ENCODE measurements at regions not wholly inside any gene's neighbourhood (a gene's known extent, or its start where the extent isn't known, plus 50 kb on each side); places are given as distances from the start of the nearest gene placed in this dataset.
"Not testable (repeated sequence)": the region's sequence is repeated elsewhere in the genome, so short reads cannot be mapped to it uniquely, and the experiment has no call there.

DNA sequence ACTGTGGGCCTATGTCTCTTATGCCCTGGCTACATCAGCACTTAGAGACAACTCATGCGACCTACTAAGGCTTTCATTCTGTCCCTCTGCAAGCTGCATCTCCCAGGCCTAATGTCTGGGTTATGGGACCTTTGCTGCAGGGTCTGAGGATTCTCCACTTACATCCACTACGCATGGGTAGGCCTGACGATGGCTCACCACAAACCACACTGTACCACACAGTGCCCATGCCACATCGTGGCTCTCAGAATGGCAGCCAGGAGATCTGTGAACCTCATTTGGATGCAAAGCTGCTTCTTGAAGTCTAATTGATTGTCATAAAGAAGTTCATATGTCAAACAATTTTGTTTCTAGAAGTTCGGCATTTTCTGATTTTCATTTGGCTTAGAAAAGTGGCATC lies 84.6 kb upstream of the BEND4 start:
- H3K36me3 Mint-ChIP-seq (ENCODE audit: low read depth, unreplicated experiment) = no peaks in the 10 kb centered on the region
- TF ChIP-seq, protein P1, sequence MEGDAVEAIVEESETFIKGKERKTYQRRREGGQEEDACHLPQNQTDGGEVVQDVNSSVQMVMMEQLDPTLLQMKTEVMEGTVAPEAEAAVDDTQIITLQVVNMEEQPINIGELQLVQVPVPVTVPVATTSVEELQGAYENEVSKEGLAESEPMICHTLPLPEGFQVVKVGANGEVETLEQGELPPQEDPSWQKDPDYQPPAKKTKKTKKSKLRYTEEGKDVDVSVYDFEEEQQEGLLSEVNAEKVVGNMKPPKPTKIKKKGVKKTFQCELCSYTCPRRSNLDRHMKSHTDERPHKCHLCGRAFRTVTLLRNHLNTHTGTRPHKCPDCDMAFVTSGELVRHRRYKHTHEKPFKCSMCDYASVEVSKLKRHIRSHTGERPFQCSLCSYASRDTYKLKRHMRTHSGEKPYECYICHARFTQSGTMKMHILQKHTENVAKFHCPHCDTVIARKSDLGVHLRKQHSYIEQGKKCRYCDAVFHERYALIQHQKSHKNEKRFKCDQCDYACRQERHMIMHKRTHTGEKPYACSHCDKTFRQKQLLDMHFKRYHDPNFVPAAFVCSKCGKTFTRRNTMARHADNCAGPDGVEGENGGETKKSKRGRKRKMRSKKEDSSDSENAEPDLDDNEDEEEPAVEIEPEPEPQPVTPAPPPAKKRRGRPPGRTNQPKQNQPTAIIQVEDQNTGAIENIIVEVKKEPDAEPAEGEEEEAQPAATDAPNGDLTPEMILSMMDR (IDR thresholded peaks at IDR 0.05; ENCODE audit: unreplicated experiment) = no peak
- no peaks in the 10 kb centered on the region for H3K27me3 Mint-ChIP-seq (ENCODE audit: unreplicated experiment)
- no peaks in the 10 kb centered on the region for H3K4me1 Mint-ChIP-seq (ENCODE audit: unreplicated experiment)
- no peak overlapping the region for H3K4me3 Mint-ChIP-seq (ENCODE audit: unreplicated experiment)
- H3K9me3 Mint-ChIP-seq (ENCODE audit: unreplicated experiment) = no peaks in the 10 kb centered on the region
- no peak overlapping the region for H3K27ac Mint-ChIP-seq (ENCODE audit: unreplicated experiment)
- DNase-seq (ENCODE audit: low spot score) = no peak

DNA sequence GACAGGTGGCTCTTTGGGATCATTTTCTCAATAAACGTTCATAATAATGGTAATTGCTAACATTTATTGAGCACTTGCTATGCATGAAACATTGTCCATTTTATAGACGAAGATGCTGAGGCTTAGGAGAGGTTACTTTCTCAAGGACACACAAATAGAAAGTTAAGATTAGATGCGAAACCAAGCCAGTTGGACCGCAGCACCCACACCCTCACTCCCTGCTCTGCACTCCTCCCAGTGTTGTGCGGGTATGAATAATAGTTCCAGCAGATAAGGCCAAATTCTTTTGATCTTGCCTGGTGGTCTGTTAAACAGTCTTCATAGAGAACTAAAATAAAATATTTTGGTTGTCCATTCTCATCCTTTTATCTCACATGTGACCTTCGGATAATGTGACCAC lies 85.0 kb upstream of the BEND4 start:
- Mint-ChIP-seq H3K9me3 (ENCODE audit: unreplicated experiment) (no peaks in the 10 kb centered on the region), H3K4me1 (ENCODE audit: unreplicated experiment) (no peaks in the 10 kb centered on the region), H3K27ac (ENCODE audit: unreplicated experiment) (no peak overlapping the region), H3K27me3 (ENCODE audit: unreplicated experiment) (no peaks in the 10 kb centered on the region), H3K4me3 (ENCODE audit: unreplicated experiment) (no peak overlapping the region), H3K36me3 (ENCODE audit: low read depth, unreplicated experiment) (no peaks in the 10 kb centered on the region)
- TF ChIP-seq, protein P1 (IDR thresholded peaks at IDR 0.05; ENCODE audit: unreplicated experiment) = no peak
- no peak for DNase-seq (ENCODE audit: low spot score)

DNA sequence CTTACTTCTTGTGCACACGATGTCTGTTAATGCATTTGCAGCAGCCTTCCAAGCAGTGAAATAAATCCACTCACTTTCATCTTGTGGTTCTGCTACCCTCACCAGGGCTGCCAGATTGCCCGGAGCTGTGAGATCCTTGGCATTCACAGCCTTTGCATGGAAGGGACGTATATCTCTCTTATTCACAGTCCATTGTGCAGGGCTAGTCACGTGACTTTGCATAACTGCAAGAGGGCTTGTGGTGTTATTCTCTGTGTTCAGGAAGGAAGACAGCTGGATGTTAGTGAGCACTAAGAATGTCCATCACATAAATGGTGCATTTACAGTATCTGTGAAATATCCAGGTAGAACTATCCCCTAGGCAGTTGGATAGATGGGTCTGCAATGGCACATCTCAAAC lies 96.5 kb upstream of the BEND4 start:
- TF ChIP-seq, protein P1 (IDR thresholded peaks at IDR 0.05; ENCODE audit: unreplicated experiment) = no peak
- no peak for DNase-seq (ENCODE audit: low spot score)
- Mint-ChIP-seq H3K4me1 (ENCODE audit: unreplicated experiment) (peaks cover 3% of the 10 kb centered on the region), H3K4me3 (ENCODE audit: unreplicated experiment) (no peak overlapping the region), H3K36me3 (ENCODE audit: low read depth, unreplicated experiment) (no peaks in the 10 kb centered on the region), H3K27ac (ENCODE audit: unreplicated experiment) (no peak overlapping the region), H3K27me3 (ENCODE audit: unreplicated experiment) (peaks cover 1% of the 10 kb centered on the region), H3K9me3 (ENCODE audit: unreplicated experiment) (no peaks in the 10 kb centered on the region)

DNA sequence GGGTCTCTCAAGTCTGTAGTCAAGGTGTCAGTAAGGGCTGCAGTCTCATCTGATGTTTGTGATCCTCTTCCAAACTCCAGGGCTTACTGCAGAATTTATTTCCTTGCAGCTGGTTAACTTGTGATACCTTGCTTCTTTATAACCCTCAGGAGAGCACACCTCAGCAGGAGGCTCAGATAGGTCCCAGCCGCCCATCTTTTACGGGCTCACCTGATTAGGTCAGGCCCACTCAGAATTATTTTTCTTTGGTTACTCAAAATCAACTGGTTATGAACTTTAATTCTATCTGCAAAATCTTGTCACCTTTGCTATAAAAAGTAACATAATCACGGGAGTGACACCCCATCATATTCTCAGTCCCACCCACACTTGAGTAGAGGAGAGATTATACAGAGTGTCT lies 99.9 kb upstream of the BEND4 start:
- no peak for DNase-seq (ENCODE audit: low spot score)
- TF ChIP-seq, protein P1 (IDR thresholded peaks at IDR 0.05; ENCODE audit: unreplicated experiment) = no peak
- Mint-ChIP-seq H3K27me3 (ENCODE audit: unreplicated experiment) (peaks cover 1% of the 10 kb centered on the region), H3K9me3 (ENCODE audit: unreplicated experiment) (no peaks in the 10 kb centered on the region), H3K27ac (ENCODE audit: unreplicated experiment) (no peak overlapping the region), H3K4me3 (ENCODE audit: unreplicated experiment) (no peak overlapping the region), H3K4me1 (ENCODE audit: unreplicated experiment) (peaks cover 3% of the 10 kb centered on the region), H3K36me3 (ENCODE audit: low read depth, unreplicated experiment) (no peaks in the 10 kb centered on the region)

DNA sequence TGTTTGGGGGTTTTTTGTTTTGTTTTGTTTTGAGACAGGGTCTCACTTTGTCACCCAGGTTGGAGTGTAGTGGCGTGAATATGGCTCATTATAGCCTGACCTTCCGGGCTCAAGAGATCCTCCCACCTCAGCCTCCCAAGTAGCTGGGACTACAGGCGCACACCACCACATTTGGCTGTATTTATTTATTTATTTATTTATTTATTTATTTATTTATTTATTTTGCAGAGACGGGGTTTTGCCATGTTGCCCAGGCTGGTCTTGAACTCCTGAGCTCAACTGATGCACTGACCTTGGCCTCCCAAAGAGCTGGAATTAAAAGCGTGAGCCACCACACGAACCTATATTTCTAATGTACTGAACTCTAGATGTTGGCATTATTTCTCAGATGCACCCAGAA lies 105.2 kb upstream of the BEND4 start:
- not testable (repeated sequence) for DNase-seq (ENCODE audit: low spot score); H3K27me3 Mint-ChIP-seq (ENCODE audit: unreplicated experiment); H3K27ac Mint-ChIP-seq (ENCODE audit: unreplicated experiment); H3K4me1 Mint-ChIP-seq (ENCODE audit: unreplicated experiment); H3K36me3 Mint-ChIP-seq (ENCODE audit: low read depth, unreplicated experiment); H3K4me3 Mint-ChIP-seq (ENCODE audit: unreplicated experiment); H3K9me3 Mint-ChIP-seq (ENCODE audit: unreplicated experiment)
